ENCODE measurements at regions not wholly inside any gene's neighbourhood (a gene's known extent, or its start where the extent isn't known, plus 50 kb on each side); places are given as distances from the start of the nearest gene placed in this dataset.

DNA sequence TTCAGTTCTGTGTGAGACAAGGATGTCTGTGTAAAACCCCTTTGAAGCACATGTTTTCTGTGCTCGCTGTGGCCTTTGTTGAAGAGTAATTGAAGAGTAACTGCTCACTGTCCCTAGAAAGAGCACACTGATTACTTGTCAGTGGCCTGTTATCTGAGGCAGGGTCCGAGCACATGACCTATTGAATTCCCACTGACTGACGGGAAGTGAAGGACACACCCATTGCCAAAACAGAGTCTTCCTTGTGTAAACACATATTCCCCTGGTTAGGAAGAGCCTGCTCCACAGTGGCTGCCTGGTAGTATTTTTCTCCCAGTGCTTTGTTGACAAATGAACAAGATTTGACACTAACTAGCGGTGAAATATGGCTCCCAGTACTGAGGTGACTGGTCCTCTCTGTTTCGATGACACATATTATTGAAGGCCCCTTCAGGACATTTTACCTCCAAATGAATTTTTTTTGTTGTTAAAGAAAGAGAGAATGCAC lies 148.5 kb upstream of the GYPC start:
- H3K27ac ChIP-seq, result peak overlapping the region; percentile 59
- TF ChIP-seq CTCF (conservative IDR thresholded peaks at IDR 0.05), result 0 out of 2 replicates have a peak, but pooled peaks have one; percentile 16

DNA sequence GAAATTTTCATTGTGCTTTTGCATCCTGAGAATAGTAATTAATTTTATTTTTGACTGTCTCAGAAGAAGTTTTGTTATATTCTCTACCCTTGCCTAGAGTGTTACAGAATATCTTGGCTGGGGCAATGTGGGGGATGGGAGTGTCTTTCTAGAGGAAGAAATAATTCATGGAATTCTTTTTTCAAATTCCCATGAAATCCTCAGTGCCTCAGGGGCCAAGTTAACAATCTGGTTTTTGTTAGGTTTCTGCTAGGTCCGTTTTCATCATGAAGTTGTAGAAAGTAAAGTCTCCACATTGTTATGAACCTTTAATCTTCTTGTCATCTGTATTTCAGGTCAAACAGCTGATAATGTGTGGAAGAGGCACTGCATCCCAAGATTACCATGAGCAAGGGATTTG lies 145.6 kb upstream of the GYPC start:
- no peak for TF ChIP-seq CTCF (conservative IDR thresholded peaks at IDR 0.05)
- no peak overlapping the region for H3K27ac ChIP-seq

- TF ChIP-seq CTCF (conservative IDR thresholded peaks at IDR 0.05), result no peak
- no peak overlapping the region for H3K27ac ChIP-seq
Observed at GRCh38 chr2:126510960-126511359, 145.0 kb upstream of the GYPC start.

- H3K27ac ChIP-seq, result no peak overlapping the region
- no peak for TF ChIP-seq CTCF (conservative IDR thresholded peaks at IDR 0.05)
Observed at GRCh38 chr2:126512026-126512425, 143.9 kb upstream of the GYPC start.

GRCh38 chr2:126513033-126513432 lies 142.9 kb upstream of the GYPC start:
- H3K27ac ChIP-seq, result no peak overlapping the region
- TF ChIP-seq CTCF (conservative IDR thresholded peaks at IDR 0.05), result no peak

GRCh38 chr2:126515471-126515870 lies 140.5 kb upstream of the GYPC start:
- no peak for TF ChIP-seq CTCF (conservative IDR thresholded peaks at IDR 0.05)
- no peak overlapping the region for H3K27ac ChIP-seq

DNA sequence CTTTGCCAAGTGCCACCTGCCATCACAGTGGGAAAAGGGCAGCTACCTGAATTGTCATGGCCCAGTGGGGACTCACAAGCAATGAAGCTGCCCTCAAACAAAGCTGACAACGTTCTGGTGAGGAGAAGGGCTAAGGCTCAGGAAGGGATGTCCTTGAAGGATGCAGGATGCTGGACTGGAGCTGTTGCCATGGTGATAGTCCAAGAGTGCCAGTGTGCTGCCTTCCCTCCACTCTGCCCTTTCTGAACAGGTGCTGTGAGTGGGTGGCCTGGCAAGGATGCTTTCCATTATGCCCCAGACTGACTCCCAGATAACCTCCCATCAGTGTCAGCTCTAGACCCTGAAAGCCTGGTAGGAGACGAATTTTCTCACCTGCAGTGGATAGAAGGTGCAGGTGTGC lies 137.8 kb upstream of the GYPC start:
- no peak overlapping the region for H3K27ac ChIP-seq
- TF ChIP-seq CTCF (conservative IDR thresholded peaks at IDR 0.05), result no peak
